GM19239 (cell line): ENCODE measurements at regions not wholly inside any gene's neighbourhood (a gene's known extent, or its start where the extent isn't known, plus 50 kb on each side); places are given as distances from the start of the nearest gene placed in this dataset.

Experiments used
- DNase-seq: peaks from one replicate; pipeline ENCODE4 v3.0.0; 2011; ENCODE audit warnings: low spot score; ENCODE audit not compliant: insufficient read length
- FAIRE-seq: peaks from 2 replicates; lab custom pipeline; 2011; peaks lifted over from hg19 to GRCh38; lab: Jason Lieb, UNC

DNA sequence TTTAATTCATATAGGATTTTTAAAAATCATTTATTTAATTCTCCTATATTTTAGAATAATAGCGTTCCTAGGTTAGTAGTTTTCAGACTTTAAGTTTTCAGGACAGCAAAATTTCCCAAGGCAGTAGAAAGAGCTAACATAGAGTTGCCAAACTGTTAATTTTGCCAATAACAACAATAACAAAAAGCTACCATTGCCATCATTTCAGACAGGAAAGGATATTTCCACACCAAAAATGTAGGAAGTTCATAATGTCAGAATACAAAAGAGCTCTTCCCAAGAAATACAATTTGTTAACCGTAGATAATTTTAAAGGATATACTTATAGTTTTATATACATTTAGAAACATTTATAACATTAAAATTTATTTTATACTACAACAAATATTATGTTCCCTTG lies 81.4 kb upstream of the EEA1 start:
- no peak for DNase-seq
- FAIRE-seq: no peak

- FAIRE-seq: no peak
- DNase-seq: no peak
These were observed 82.0 kb upstream of the EEA1 start for GRCh38 chr12:93011100-93011499.

DNA sequence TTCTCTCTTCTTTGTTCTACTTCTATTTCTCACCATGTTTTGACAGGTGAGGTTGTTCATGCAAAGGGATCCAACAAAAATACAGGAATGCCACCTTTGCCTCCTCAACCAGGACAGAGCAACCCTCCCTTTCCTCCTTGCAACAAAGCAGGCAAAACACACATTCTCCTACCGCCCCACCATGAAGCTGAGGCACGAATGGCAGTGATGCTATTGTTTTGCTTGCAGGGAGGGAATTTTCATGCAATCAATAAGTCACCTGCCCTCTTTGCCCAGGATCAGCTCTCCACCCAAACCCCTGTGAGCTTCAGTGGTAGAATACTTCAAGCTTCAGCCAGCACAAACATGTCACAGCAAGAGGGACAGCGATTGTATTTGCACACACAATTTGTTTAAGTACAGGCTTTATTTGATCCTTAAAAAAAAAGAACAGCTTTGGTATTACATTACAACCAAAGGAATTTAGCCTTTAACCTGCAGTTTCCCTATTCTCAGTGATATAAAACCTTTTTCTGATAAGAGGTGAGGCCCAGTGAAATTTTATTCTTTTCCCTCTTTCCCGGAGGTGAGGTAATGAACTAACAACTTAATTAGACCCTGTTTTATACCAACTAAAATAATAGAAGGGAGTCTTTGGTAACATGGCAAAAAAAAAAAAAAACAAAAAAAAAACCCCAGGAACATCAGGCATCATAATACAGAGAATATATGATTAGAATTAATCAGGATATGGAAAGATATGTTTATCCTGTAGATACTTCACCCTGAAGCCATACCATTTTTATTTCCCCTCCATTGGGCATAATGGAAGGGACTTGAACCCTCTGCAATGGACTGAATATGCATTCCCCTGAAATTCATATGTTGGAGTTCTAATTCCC lies 87.0 kb upstream of the EEA1 start:
- FAIRE-seq (no peak), DNase-seq (no peak)

DNA sequence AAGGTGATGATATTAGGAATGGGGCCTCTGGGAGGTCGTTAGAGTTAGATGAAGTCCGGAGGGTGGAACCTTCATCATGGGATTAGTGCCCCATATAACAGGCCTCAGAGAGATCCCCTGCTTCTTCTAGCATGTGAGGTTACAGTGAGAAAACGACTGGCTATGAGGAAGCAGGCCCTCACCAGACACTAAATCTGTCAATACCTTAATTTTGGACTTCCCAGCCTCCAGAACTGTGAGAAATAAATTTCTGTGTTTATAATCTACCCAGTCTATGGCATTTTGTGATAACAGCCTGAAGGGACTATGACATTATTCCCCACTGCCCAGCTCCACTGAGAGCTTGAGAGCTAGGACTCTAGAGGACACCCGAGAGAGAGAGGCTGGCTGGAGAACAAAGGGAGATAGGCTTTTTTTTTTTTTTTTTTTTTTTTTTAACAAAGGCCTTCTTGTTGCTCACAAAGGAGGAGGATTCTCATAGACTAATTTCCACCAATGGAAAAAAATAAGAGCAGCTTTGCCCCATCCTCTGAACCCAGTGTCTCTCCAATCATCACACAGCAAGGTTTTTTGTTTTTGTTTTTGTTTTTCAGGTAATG lies 87.8 kb upstream of the EEA1 start:
- DNase-seq (no peak), FAIRE-seq (no peak)

GRCh38 chr12:93018610-93019009 lies 89.5 kb upstream of the EEA1 start:
- FAIRE-seq (no peak), DNase-seq (no peak)

DNA sequence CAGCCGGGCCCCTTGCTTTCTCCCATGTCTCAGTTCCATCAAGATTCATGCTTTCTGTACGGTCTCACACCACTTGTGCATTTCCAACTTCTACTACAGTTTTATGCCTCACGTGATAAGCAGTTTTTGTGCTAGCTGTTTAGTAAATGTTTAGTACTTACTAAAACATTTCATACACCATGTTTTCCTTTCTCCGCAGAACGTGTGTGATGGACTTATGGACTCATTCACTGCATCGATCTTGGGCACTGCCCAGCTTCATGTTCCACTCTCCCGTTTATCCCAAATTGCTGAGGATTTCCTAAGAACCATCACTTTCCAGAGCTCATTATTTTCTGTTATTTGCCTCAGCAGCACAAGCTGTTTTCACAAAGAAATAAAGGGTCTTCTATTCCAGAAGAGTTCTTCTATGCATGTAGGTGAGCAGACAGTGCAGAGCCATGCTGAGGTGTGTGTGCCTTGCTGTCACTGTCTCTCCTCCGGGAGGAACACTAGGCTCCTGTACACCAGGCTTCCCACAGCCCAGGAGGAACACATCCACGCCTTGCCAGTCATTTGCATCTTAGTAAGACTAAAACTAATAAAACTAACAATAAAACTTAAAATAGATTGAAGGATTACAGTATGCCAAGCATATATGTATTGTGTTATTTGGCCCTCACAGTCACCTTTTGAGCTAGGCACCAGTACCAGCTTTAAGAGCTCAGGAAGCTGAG lies 90.3 kb upstream of the EEA1 start:
- FAIRE-seq (no peak), DNase-seq (no peak)

DNA sequence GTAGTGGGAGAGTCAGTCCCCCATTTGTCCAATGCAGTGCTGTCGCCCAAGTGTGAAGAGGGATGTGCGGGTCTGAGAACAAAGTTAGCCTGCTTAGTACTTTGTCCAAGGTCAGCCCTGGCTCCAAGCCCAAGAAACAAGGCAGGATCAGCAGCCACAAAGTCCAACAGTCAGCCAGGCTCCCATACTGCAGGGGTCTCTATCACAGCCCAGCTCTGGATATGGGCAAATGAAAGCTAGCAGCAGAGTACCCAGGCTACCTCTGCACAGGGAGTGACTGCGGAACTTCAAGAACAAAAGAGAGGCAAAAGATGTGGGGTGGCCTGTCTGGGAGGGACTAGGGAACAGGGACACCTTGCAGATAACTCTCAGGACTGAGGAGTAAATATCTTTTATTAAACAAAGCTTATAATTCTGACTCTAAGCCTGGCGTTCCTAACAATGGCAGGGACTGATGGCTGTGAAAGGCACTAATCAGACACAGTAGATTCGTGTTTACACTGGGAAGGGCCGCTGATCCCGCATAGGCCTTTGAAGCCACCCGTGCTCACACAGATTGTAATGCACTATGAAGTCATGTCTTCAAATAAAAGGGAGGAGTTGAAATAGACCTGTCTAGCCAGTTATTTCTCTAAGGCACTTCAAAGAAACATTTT lies 91.0 kb upstream of the EEA1 start:
- DNase-seq: no peak
- no peak for FAIRE-seq

GRCh38 chr12:93020631-93021597 lies 91.8 kb upstream of the EEA1 start:
- FAIRE-seq: no peak

DNA sequence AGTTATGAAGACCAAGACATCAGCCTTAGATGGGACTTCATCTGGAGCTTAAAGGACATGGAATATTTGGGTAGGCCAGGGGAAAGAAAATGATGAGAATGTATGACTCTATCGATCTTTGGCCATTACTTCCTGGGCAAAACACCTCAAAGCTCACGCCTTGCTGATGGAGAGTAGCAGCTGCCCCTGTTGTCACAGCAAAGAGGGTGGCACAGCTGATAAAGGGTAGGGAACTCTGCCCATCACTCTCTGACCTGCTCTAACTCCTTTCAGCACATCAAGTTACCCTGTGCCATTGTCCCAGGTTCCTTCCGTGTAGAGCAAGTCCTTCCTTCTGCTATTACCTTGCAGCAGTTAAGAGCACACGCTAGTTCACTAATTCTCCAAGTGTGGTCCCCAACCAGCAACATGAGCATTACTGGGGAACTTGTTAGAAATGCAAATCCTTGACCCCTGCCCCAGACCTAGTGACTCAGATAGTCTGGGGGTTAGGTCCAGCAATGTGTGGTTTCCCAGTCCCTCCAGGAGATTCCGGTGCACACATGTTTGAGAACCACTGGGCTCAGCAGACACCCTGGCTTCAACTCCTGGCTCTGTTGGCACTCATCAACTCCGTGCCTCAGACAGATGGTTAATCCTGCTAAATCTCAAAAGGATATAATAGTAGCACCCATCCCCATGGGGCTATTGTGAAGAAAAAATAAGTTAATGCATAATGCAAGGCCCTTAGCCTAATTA lies 93.7 kb upstream of the EEA1 start:
- FAIRE-seq (no peak), DNase-seq (no peak)

More at GRCh38 chr12:93020631-93021597, 91.8 kb upstream of the EEA1 start:
- DNase-seq: no peak

DNA sequence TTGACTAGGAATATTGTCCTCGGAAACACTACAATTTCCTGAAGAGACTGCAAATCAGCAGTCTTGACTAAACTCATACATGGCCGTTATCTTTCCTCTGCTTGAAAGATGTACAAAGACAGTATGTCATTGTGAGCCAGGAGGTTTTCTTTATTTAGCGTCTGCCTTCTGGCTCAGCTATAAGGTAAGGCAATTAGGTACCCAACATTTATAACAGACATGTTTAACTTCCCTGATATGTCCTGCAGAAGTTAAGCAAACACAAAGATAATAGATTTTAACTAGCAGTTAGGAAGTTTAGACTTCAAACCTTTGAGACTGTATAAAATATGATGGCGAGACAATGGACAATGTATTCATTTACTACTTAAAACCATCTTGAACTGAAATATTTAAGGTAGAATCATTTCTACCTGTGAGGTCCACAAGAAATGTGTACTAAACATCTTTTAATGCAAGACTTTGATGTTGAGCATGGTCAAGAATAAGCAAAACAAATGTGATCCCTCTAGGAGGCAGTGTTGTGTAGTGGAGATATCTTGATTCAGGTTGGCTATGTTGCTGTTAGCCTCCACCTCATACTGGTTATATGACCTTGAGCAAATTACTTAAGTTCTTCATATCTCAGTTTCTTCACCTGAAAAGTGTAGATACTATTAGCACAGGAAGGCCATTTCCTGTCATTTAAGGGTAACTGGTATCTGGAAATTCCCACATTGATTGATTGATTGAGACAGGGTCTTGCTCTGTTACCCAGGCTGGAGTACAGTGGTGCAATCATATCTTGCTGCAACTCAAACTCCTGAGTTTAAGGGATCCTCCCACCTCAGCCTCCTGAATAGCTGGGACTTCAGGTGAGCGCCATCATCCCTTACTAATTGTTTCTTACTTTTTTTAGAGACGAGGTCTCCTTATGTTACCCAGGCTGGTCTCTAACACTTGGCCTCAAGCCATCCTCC lies 96.3 kb upstream of the EEA1 start:
- peak; percentile 25 for DNase-seq
- peak; percentile 89 for FAIRE-seq

DNA sequence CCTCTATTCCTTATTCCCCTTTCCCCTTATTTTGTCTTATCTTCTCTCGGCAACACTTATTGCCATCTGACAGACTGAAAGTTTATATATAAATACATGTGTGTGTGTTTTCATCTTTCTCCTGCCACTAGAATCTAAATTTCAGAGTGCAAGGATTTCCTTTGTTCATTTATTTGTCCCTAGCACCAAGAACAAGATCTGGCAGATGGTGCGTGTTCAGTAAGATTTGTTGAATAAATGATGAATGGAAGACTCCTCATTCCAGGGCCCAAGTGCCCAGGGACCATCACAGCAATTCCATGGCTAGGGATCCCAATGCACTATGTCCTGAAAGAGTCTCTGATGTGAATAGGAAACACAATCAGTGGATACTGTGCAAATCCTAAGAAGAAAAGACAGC lies 97.9 kb upstream of the EEA1 start:
- FAIRE-seq (no peak), DNase-seq (no peak)

- no peak for FAIRE-seq
- DNase-seq: no peak
These were observed 100.0 kb upstream of the EEA1 start for GRCh38 chr12:93029091-93029490.

DNA sequence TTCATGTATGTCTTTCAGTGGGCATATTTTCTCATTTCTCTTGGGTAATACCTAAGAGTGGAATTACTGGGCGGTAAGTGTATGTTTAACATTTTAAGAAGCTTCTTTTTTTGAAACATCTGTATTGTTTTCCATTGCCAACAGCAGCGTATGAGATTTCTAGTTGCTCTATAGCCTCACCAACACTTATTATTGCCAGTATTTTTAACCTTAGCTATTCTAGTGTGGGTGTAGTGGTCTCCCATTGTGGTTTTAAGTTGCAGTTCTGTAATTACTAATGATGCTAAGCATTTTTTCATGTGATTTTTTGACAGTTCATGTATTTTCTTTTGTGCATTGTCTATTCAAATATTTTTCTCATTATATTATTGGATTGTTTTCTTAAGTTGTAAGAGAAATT lies 101.9 kb upstream of the EEA1 start:
- FAIRE-seq: peak; percentile 51
- no peak for DNase-seq

DNA sequence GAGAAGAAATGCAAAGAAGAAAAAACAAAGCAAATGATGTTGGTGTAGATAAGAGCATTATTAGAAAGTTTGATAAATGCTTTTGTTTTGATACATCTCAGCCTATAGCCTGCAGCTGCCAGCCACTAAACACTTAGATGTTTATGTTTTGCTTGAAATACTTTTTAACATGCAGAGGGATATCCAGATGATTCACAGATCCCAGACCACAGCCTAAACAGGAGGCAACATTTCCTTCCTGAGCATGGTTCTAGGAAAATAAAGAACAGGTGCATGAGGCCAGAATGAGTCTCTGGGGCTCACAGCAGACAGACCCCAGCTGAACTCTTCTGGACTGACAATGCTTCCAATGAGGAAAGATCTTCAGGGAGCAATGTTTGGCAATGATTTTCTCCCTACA lies 103.7 kb upstream of the EEA1 start:
- no peak for DNase-seq
- no peak for FAIRE-seq

DNA sequence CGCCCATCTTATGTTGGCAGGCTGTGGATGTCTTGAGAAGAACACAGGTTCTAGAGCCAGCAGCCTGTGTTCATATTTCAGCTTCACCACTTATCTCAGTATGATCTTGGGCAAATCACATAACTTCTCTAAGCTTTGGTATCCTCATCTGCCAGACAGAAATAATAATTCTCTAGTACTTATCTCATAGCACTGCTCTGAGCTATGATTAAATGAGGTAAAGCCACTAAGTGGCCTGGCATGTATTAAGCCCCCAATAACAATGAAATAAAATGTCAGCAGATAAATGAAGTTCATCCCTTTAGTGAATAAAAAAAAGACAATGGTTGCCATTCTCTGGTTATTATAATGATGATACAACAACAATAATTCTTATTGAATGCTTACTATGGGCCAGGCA lies 104.9 kb upstream of the EEA1 start:
- no peak for DNase-seq
- no peak for FAIRE-seq

DNA sequence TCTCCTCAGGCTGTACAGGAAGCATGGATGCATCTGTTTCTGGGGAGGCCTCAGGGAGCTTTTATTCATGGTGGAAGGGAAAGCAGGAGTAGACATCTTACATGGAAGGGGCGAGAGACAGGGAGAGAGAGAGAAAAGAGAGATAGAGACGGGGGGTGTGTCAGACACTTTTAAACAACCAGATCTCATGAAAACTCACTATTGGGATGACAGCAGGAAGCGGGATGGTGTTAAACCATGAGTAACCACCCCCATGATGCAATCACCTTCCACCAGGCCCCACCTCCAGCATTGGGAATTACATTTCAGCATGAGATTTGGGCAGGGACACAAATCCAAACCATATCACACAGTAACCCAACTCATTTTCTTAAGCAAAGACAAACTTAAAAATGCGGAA lies 110.0 kb upstream of the EEA1 start:
- FAIRE-seq: no peak
- DNase-seq: no peak

GRCh38 chr12:93039930-93040329 lies 110.8 kb upstream of the EEA1 start:
- FAIRE-seq: no peak

DNA sequence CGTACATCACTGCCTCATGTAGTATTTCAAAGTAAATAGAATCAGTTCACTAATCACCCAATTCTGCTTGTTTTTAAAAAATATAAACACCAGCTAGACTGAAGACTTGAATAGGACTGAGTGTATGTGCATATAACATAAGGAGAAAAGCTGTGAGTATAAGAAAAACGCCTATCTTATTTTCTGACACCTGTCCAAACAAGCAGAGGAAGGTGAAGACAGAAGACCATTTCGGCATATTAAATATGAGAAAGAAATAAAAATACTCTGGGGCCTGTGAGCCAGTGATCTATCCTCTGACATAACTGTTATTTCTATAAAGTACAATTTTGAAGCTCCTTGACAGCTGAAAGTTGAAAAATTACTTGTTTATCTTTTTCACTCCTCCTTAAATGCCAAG lies 111.3 kb upstream of the EEA1 start:
- no peak for DNase-seq

More at GRCh38 chr12:93039930-93040329, 110.8 kb upstream of the EEA1 start:
- no peak for DNase-seq

More for the DNA sequence above, 111.3 kb upstream of the EEA1 start:
- FAIRE-seq: no peak
